ENCODE measurements at regions not wholly inside any gene's neighbourhood (a gene's known extent, or its start where the extent isn't known, plus 50 kb on each side); places are given as distances from the start of the nearest gene placed in this dataset.
"Not testable (repeated sequence)": the region's sequence is repeated elsewhere in the genome, so short reads cannot be mapped to it uniquely, and the experiment has no call there.

GRCh38 chr22:16911340-16911739, 86.1 kb upstream of the XKR3 start:
- DNase-seq (ENCODE audit: extremely low read depth in 1 of 2, low read depth in 1 of 2) = not testable (repeated sequence)

- DNase-seq (ENCODE audit: extremely low read depth in 1 of 2, low read depth in 1 of 2) = not testable (repeated sequence)
These were observed 76.8 kb upstream of the XKR3 start for GRCh38 chr22:16902051-16902450.

DNA sequence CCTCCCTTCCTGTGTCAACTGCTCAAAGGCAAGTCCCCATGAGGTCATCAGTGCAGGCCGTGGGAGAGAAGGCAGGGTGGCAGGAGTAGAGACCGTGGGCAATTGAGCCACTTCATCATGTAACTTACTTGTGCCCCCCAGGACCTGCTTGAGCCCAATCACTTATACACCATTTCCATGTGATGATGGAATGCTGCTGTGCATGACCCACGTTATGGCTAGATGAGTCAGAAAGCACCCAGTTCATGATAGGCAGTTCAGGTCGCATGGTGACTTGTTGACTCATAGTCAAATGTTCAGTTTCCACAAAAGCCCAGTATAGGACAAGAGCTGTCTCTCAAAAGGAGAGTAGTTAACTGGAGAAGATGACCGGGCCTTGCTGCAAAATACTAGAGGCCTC, 76.4 kb upstream of the XKR3 start:
- DNase-seq (ENCODE audit: extremely low read depth in 1 of 2, low read depth in 1 of 2) = peak in 1 of 2 donors; percentile 4

- not testable (repeated sequence) for DNase-seq (ENCODE audit: extremely low read depth in 1 of 2, low read depth in 1 of 2)
These were observed 74.1 kb upstream of the XKR3 start for GRCh38 chr22:16899358-16899757.

GRCh38 chr22:16897365-16897764, 72.2 kb upstream of the XKR3 start:
- not testable (repeated sequence) for DNase-seq (ENCODE audit: extremely low read depth in 1 of 2, low read depth in 1 of 2)

DNA sequence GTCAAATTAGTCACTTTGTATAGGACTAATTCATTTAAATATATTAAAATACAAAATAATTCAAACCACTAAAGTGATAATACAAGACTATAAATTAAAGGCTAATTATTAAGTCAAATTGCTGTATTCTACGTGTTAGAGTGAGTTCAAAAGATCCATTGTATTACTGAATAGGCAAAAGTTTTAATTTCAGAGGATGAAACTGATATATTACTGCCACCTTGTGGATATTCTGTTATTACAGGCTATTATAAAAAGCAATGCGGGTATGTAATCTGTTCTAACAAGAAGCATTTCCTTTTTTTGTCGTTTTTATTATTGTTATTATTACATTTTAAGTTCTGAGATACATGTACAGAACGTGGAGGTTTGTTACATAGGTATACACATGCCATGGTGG, 66.7 kb upstream of the XKR3 start:
- DNase-seq (ENCODE audit: extremely low read depth in 1 of 2, low read depth in 1 of 2) = not testable (repeated sequence)

DNA sequence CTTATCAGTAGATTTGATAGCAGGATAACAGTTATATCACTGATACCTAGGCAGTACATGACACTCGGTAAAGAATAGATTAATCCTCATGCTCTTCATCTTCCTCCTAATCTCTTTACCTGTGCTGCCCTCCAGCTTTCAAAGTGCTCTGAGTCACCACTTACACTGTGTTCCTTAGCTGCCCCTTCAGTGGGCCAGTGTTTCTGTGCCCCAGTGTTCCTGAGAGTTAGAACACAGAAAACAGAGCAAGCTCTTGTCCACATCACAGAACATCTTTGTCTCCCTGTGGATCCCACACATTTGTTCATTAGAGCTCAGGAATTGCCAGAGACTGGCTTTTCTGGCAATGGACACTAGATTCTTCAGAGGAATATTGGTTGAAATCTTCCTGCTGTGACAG, 51.1 kb upstream of the XKR3 start:
- DNase-seq (ENCODE audit: extremely low read depth in 1 of 2, low read depth in 1 of 2) = not testable (repeated sequence)
